ENCODE measurements at regions not wholly inside any gene's neighbourhood (a gene's known extent, or its start where the extent isn't known, plus 50 kb on each side); places are given as distances from the start of the nearest gene placed in this dataset.

DNA sequence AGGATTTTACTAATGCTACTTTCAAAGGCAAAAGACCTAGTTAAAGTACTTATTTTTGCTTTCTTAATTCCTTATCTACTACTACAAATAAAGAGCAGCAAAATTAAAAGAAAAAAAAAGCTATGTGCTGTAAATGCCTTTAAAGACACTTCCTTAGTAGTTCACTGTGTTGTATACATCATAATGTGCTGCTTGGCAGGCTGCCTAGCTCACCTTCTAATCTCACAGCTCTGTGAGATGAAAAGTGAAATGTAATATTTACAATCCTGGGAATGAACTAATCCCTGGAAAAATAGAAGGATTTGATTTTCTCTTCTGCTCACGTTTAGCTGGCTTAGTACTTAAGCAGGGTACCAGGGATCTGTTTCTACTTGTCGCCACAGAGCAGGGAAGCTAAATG is 184.4 kb upstream of the ALG10B start:
- no peak overlapping the region for H3K4me3 Mint-ChIP-seq
- ChIA-PET POLR2A (no interaction called here), CTCF (interaction anchor here (1.2 kb wide), 1 partner anchor 184 kb away, joined by 3 read pairs; the partner anchor contains the start of gene ALG10B)
- no peaks in the 10 kb centered on the region for H3K4me1 ChIP-seq (ENCODE audit: insufficient read depth, low read length)
- no peaks in the 10 kb centered on the region for H3K9me3 ChIP-seq (ENCODE audit: low read length)
- H3K4me1 Mint-ChIP-seq: no peaks in the 10 kb centered on the region
- H3K36me3 ChIP-seq (ENCODE audit: insufficient read depth, low read length): no peaks in the 10 kb centered on the region
- H3K27me3 Mint-ChIP-seq: peaks cover 5 to 33% of the 10 kb centered on the region in 2 donors
- no peaks in the 10 kb centered on the region for H3K27me3 ChIP-seq (ENCODE audit: insufficient read depth, low read length, poor library complexity, severe bottlenecking)
- H3K9me3 Mint-ChIP-seq: no peaks in the 10 kb centered on the region
- no peak overlapping the region for H3K27ac ChIP-seq (ENCODE audit: low read depth, low read length)
- no peak for DNase-seq
- no peak overlapping the region for H3K27ac Mint-ChIP-seq
- H3K4me3 ChIP-seq (ENCODE audit: low read length): no peak overlapping the region
- H3K36me3 Mint-ChIP-seq: no peaks in the 10 kb centered on the region

DNA sequence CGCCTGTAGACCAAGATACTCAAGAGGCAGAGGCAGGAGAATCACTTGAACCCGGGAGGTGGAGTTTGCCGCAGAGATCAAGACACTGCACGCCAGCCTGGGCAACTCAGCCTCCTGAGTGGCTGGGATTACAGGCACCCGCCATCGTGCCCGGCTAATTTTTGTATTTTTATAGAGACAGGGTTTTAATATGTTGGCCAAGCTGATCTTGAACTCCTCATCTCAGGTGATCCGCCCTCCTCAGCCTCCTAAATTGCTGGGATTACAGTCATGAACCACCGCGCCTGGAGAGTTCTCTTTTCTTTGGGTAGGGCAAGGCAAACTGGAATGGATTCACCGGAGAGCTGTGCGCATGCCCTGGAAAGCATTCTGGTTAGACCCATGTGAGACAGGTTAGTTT is 179.3 kb upstream of the ALG10B start:
- Histone ChIP-seq H3K27me3 (ENCODE audit: insufficient read depth, low read length, poor library complexity, severe bottlenecking) (no peaks in the 10 kb centered on the region), H3K4me1 (ENCODE audit: insufficient read depth, low read length) (peaks cover 4% of the 10 kb centered on the region), H3K4me3 (ENCODE audit: low read length) (no peak overlapping the region), H3K9me3 (ENCODE audit: low read length) (no peaks in the 10 kb centered on the region), H3K36me3 (ENCODE audit: insufficient read depth, low read length) (no peaks in the 10 kb centered on the region), H3K27ac (ENCODE audit: low read depth, low read length) (no peak overlapping the region)
- no peak for DNase-seq
- Mint-ChIP-seq H3K36me3 (no peaks in the 10 kb centered on the region), H3K27ac (no peak overlapping the region), H3K4me1 (peaks cover 8 to 15% (median 13%) of the 10 kb centered on the region in 3 donors), H3K4me3 (peak overlapping the region in 1 of 7 donors; percentile 15), H3K27me3 (peaks cover 8 to 21% of the 10 kb centered on the region in 2 donors), H3K9me3 (no peaks in the 10 kb centered on the region)
- ChIA-PET POLR2A (no interaction called here), CTCF (interaction anchor here (1.2 to 2.0 kb wide), 3 partner anchors 21 to 1135 kb away, joined by 3 to 10 read pairs (median 10); partner anchors contain the start of gene ALG10B)

DNA sequence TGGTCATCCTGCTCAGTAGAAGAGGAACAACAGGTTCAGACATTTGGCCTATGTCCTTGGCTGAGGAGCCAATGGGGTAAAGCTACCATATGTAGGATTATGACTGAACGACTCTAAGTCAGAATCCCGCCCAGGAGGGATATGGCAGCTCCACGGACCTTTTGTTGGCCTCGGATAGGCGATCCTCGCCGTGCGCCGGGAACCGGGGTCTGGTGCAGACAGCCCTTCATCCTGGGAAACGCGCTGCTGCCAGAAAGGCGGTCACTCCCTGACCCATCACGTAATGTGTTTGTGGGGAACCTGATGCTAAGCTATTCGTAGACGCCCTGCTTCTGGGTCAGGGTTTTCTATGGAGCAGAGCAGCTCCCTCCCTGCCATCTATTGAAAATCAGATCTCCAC is 178.9 kb upstream of the ALG10B start:
- H3K36me3 ChIP-seq (ENCODE audit: insufficient read depth, low read length): no peaks in the 10 kb centered on the region
- H3K4me1 ChIP-seq (ENCODE audit: insufficient read depth, low read length): peaks cover 4% of the 10 kb centered on the region
- H3K27ac ChIP-seq (ENCODE audit: low read depth, low read length): no peak overlapping the region
- Mint-ChIP-seq H3K36me3 (no peaks in the 10 kb centered on the region), H3K4me1 (peaks cover 8 to 15% (median 13%) of the 10 kb centered on the region in 3 donors), H3K27ac (no peak overlapping the region), H3K27me3 (peaks cover 8 to 21% of the 10 kb centered on the region in 2 donors), H3K4me3 (peak overlapping the region in 2 of 7 donors; percentile 73 to 89), H3K9me3 (no peaks in the 10 kb centered on the region)
- H3K4me3 ChIP-seq (ENCODE audit: low read length): no peak overlapping the region
- DNase-seq: no peak
- POLR2A ChIA-PET: no interaction called here
- no peaks in the 10 kb centered on the region for H3K27me3 ChIP-seq (ENCODE audit: insufficient read depth, low read length, poor library complexity, severe bottlenecking)
- CTCF ChIA-PET: interaction anchor here (1.2 to 2.0 kb wide), 3 partner anchors 21 to 1135 kb away, joined by 3 to 10 read pairs (median 10); partner anchors contain the start of gene ALG10B
- H3K9me3 ChIP-seq (ENCODE audit: low read length): no peaks in the 10 kb centered on the region

DNA sequence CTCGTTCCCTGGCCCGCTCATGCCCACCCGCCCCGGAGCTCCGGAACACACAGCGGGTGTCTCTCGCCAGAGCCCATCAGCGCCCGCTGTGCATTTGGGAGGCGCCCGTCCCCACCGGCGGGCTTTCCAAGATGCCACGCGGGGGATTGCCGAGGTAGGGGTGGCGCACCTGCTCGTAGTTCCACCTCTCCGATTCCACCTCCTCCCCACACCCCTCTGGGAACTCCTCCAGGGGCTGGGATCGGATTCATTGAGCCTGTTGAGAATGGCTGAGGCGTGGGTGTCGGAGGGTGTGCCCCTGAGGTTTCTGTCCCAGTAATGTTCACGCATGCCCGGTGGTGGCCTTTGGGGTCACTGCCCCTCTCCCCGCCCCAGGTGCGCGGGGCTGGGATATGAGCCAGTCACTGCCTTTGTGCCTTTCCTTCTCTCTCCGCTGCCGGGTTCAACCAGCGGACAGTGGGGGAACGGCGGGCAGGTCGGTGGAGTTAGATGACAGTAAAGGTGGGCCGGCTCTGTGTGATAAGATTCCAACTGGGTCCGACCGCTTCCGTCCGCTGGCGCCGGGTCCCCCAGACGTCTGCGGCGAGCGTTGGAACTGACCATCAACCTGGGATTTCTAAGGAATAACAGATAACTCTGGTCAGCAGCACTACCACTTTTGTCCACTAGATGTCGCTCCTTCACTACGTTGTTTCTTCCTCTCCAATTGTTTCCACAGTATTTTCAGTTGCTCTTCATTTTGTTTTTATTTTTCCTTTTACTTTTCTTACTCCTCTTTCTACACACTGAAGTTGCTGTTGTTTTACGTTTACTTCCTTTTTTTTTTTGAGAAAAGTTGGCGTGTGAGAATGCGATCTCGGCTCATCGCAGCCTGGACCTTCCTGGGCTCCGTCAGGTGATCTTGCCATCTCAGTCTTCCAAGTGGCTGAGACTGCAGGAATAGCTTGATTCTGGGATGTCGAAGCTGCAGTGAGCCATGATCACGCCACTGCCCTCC is 178.1 kb upstream of the ALG10B start:
- Histone ChIP-seq H3K9me3 (ENCODE audit: low read length) (no peaks in the 10 kb centered on the region), H3K36me3 (ENCODE audit: insufficient read depth, low read length) (no peaks in the 10 kb centered on the region), H3K27ac (ENCODE audit: low read depth, low read length) (no peak overlapping the region), H3K4me3 (ENCODE audit: low read length) (peak overlapping the region; percentile 6), H3K4me1 (ENCODE audit: insufficient read depth, low read length) (peaks cover 4% of the 10 kb centered on the region), H3K27me3 (ENCODE audit: insufficient read depth, low read length, poor library complexity, severe bottlenecking) (no peaks in the 10 kb centered on the region)
- ChIA-PET CTCF (interaction anchor here (0.6 to 2.0 kb wide), 6 partner anchors 22 to 1134 kb away, joined by 3 to 10 read pairs (median 4); partner anchors contain the start of gene ALG10B), POLR2A (no interaction called here)
- Mint-ChIP-seq H3K9me3 (no peaks in the 10 kb centered on the region), H3K36me3 (no peaks in the 10 kb centered on the region), H3K27ac (peak overlapping the region in 4 of 8 donors; percentile 37 to 74 (median 63)), H3K27me3 (peaks cover 8 to 21% of the 10 kb centered on the region in 2 donors), H3K4me1 (peaks cover 8 to 15% (median 13%) of the 10 kb centered on the region in 3 donors), H3K4me3 (peak overlapping the region in 6 of 7 donors; percentile 68 to 89 (median 73))
- DNase-seq: peak in 4 of 5 donors; percentile 45 to 55 (median 50)

DNA sequence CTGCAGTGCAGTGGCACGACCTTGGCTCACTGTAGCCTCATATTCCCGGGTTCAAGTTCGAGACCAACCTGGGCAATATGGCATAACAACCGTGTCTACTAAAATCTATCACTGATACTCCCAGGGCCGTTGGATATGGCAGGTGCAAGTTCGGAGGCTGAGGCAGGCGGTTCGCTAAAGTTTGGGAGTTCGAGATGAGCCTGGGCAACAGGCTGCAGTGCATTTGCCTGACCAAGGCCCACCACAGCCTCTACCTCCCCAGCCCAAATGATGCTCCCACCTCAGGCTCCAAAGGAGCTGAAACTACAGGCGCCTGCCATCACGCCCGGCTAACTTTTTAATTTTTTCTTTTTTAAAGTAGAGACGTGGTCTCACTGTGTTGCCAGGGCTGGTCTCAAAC is 177.1 kb upstream of the ALG10B start:
- Histone ChIP-seq H3K27ac (ENCODE audit: low read depth, low read length) (no peak overlapping the region), H3K4me3 (ENCODE audit: low read length) (no peak overlapping the region), H3K4me1 (ENCODE audit: insufficient read depth, low read length) (peaks cover 4% of the 10 kb centered on the region), H3K27me3 (ENCODE audit: insufficient read depth, low read length, poor library complexity, severe bottlenecking) (no peaks in the 10 kb centered on the region), H3K9me3 (ENCODE audit: low read length) (no peaks in the 10 kb centered on the region), H3K36me3 (ENCODE audit: insufficient read depth, low read length) (no peaks in the 10 kb centered on the region)
- ChIA-PET POLR2A (no interaction called here), CTCF (interaction anchor here (0.6 to 0.8 kb wide), 3 partner anchors 41 to 177 kb away, joined by 3 to 4 read pairs (median 3); partner anchors contain the start of gene ALG10B)
- Mint-ChIP-seq H3K36me3 (no peaks in the 10 kb centered on the region), H3K9me3 (no peaks in the 10 kb centered on the region), H3K4me3 (no peak overlapping the region), H3K4me1 (peaks cover 8 to 15% (median 13%) of the 10 kb centered on the region in 3 donors), H3K27ac (no peak overlapping the region), H3K27me3 (peaks cover 4 to 20% of the 10 kb centered on the region in 2 donors)
- DNase-seq: no peak

GRCh38 chr12:38141239-38141638 is 175.3 kb upstream of the ALG10B start:
- ChIA-PET CTCF (no interaction called here), POLR2A (no interaction called here)
- peaks cover 5 to 10% of the 10 kb centered on the region in 2 donors for H3K27me3 Mint-ChIP-seq
- peaks cover 8 to 15% (median 13%) of the 10 kb centered on the region in 3 donors for H3K4me1 Mint-ChIP-seq
- no peaks in the 10 kb centered on the region for H3K9me3 ChIP-seq (ENCODE audit: low read length)
- no peaks in the 10 kb centered on the region for H3K36me3 Mint-ChIP-seq
- H3K4me3 ChIP-seq (ENCODE audit: low read length): no peak overlapping the region
- H3K27ac Mint-ChIP-seq: no peak overlapping the region
- DNase-seq: no peak
- H3K9me3 Mint-ChIP-seq: peaks cover 0 to under 1% (median 0%) of the 10 kb centered on the region in 5 donors
- no peak overlapping the region for H3K27ac ChIP-seq (ENCODE audit: low read depth, low read length)
- H3K4me1 ChIP-seq (ENCODE audit: insufficient read depth, low read length): peaks cover 4% of the 10 kb centered on the region
- H3K4me3 Mint-ChIP-seq: no peak overlapping the region
- no peaks in the 10 kb centered on the region for H3K27me3 ChIP-seq (ENCODE audit: insufficient read depth, low read length, poor library complexity, severe bottlenecking)
- no peaks in the 10 kb centered on the region for H3K36me3 ChIP-seq (ENCODE audit: insufficient read depth, low read length)

- Histone ChIP-seq H3K4me1 (ENCODE audit: insufficient read depth, low read length) (peaks cover 4% of the 10 kb centered on the region), H3K4me3 (ENCODE audit: low read length) (no peak overlapping the region), H3K27me3 (ENCODE audit: insufficient read depth, low read length, poor library complexity, severe bottlenecking) (no peaks in the 10 kb centered on the region), H3K36me3 (ENCODE audit: insufficient read depth, low read length) (no peaks in the 10 kb centered on the region), H3K27ac (ENCODE audit: low read depth, low read length) (no peak overlapping the region), H3K9me3 (ENCODE audit: low read length) (no peaks in the 10 kb centered on the region)
- no peak for DNase-seq
- no peak overlapping the region for H3K27ac Mint-ChIP-seq
- CTCF ChIA-PET: no interaction called here
- H3K4me1 Mint-ChIP-seq: peaks cover 8 to 15% (median 13%) of the 10 kb centered on the region in 3 donors
- POLR2A ChIA-PET: no interaction called here
- H3K9me3 Mint-ChIP-seq: peaks cover 0 to 7% (median 2%) of the 10 kb centered on the region in 5 donors
- no peaks in the 10 kb centered on the region for H3K36me3 Mint-ChIP-seq
- H3K4me3 Mint-ChIP-seq: no peak overlapping the region
- H3K27me3 Mint-ChIP-seq: peaks cover 5 to 10% of the 10 kb centered on the region in 2 donors
These were observed 174.7 kb upstream of the ALG10B start for GRCh38 chr12:38141861-38142260.

GRCh38 chr12:38142974-38143373 is 173.6 kb upstream of the ALG10B start:
- H3K27ac ChIP-seq (ENCODE audit: low read depth, low read length): no peak overlapping the region
- POLR2A ChIA-PET: no interaction called here

More at GRCh38 chr12:38142974-38143373, 173.6 kb upstream of the ALG10B start:
- Histone ChIP-seq H3K4me1 (ENCODE audit: insufficient read depth, low read length) (peaks cover 4% of the 10 kb centered on the region), H3K27me3 (ENCODE audit: insufficient read depth, low read length, poor library complexity, severe bottlenecking) (no peaks in the 10 kb centered on the region), H3K36me3 (ENCODE audit: insufficient read depth, low read length) (no peaks in the 10 kb centered on the region), H3K9me3 (ENCODE audit: low read length) (no peaks in the 10 kb centered on the region), H3K4me3 (ENCODE audit: low read length) (no peak overlapping the region)
- no peak overlapping the region for H3K4me3 Mint-ChIP-seq
- H3K9me3 Mint-ChIP-seq: peaks cover 4 to 11% (median 9%) of the 10 kb centered on the region in 5 donors
- no peak overlapping the region for H3K27ac Mint-ChIP-seq
- CTCF ChIA-PET: interaction anchor here (1.0 to 1.6 kb wide), 2 partner anchors 13 to 174 kb away, joined by 3 to 5 read pairs; partner anchors contain the start of gene ALG10B
- peaks cover 4 to 5% of the 10 kb centered on the region in 2 donors for H3K27me3 Mint-ChIP-seq
- peaks cover 8 to 15% (median 11%) of the 10 kb centered on the region in 3 donors for H3K4me1 Mint-ChIP-seq
- DNase-seq: no peak
- H3K36me3 Mint-ChIP-seq: no peaks in the 10 kb centered on the region
